Esophagus muscularis mucosa (tissue), 4 donors: ENCODE measurements at regions not wholly inside any gene's neighbourhood (a gene's known extent, or its start where the extent isn't known, plus 50 kb on each side); places are given as distances from the start of the nearest gene placed in this dataset.

Source experiments
- DNase-seq: peaks from one replicate; pipeline ENCODE4 v3.0.0-alpha.2; 2017; ENCODE audit errors: extremely low spot score
- H3K27ac ChIP-seq, 4 donors: fragments of 200-600 bp; sonication (generic); replicated peaks in 1 of 4; 1 replicate in 3 of 4; 2 replicates in 1 of 4; pipeline ENCODE4 v1.5.1; 2016 to 2019; ENCODE audit warnings: mild to moderate bottlenecking in 1 of 4
- H3K27me3 ChIP-seq, 4 donors: fragments of 200-600 bp; sonication (generic); one replicate each; pipeline versions ENCODE4 v1.5.1 to v1.6.0; 2016 to 2019
- H3K36me3 ChIP-seq, 4 donors: fragments of 200-600 bp; sonication (generic); one replicate each; pipeline ENCODE4 v1.5.1; 2016 to 2019
- H3K4me1 ChIP-seq, 4 donors: fragments of 200-600 bp; sonication (generic); one replicate each; pipeline ENCODE4 v1.5.1; 2016 to 2019
- H3K4me3 ChIP-seq, 4 donors: fragments of 200-600 bp; sonication (generic); 1 replicate in 2 of 4; 2 replicates in 2 of 4; pipeline ENCODE4 v1.5.1; 2016 to 2019; ENCODE audit warnings: mild to moderate bottlenecking in 4 of 4, moderate library complexity in 1 of 4
- H3K9me3 ChIP-seq, 4 donors: fragments of 200-600 bp; sonication (generic); 1 replicate in 3 of 4; 2 replicates in 1 of 4; pipeline ENCODE4 v1.5.1; 2016 to 2019
- EP300 ChIP-seq: sonication (generic); formaldehyde crosslinking; IDR thresholded peaks from one replicate; pipeline ENCODE4 v1.6.1; 2017; ENCODE audit warnings: antibody characterized with exemption
- POLR2A ChIP-seq: fragments of 450-650 bp; IDR thresholded peaks from one replicate; pipeline ENCODE4 v1.6.1; 2017; ENCODE audit warnings: antibody characterized with exemption, moderate library complexity, mild to moderate bottlenecking, low read depth
- POLR2AphosphoS5 ChIP-seq, 2 donors: sonication (generic); formaldehyde crosslinking; IDR thresholded peaks; one replicate each; pipeline ENCODE4 v1.6.1; 2017; ENCODE audit warnings: antibody characterized with exemption in 2 of 2
- WGBS: methylation state at CpG from one replicate; pipeline ENCODE4 v1.1.5; 2018; 5-methylcytosine and 5-hydroxymethylcytosine counted together
- intact Hi-C: fragments of 100-400 bp; cut with DNase I; formaldehyde crosslinking; loops from one replicate; pipeline ENCODE4 v1.15.1; 2023
- TF ChIP-seq, protein P1 (sequence below), 3 experiments: fragments of 200-600 bp in 2 of 3; fragments of 450-650 bp in 1 of 3; sonication (generic) in 2 of 3; IDR thresholded peaks; one replicate each; pipeline ENCODE4 v1.5.1; 2017 to 2019; ENCODE audit warnings: antibody characterized with exemption in 3 of 3, mild to moderate bottlenecking in 2 of 3, moderate library complexity in 1 of 3

DNA sequence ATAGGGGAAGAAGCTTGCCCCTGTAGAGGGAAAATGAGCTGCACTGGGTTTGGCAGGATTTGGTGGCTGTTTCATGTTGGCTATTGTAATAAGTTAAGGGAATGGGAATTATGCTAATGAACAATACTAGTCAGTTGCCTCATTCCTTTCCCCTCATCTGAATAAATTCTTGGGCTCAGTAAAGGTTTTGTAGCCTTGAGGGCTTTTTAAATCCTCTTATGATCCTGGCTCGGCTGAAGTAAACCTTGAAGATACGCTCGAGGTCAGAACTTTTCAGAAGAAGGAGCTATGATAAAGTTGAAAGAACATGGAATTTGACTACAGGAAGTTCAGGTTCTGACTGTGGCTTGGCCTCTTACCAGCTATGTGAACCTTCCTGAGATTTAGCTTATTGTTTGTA is 448.7 kb downstream of the RAB38 start:
- Histone ChIP-seq H3K27me3 (no peaks in the 10 kb centered on the region), H3K9me3 (peaks cover 0 to 5% (median 0%) of the 10 kb centered on the region in 4 donors), H3K4me3 (no peak overlapping the region), H3K4me1 (no peaks in the 10 kb centered on the region), H3K27ac (no peak overlapping the region), H3K36me3 (no peaks in the 10 kb centered on the region)
- no peak for DNase-seq
- TF ChIP-seq, protein P1, sequence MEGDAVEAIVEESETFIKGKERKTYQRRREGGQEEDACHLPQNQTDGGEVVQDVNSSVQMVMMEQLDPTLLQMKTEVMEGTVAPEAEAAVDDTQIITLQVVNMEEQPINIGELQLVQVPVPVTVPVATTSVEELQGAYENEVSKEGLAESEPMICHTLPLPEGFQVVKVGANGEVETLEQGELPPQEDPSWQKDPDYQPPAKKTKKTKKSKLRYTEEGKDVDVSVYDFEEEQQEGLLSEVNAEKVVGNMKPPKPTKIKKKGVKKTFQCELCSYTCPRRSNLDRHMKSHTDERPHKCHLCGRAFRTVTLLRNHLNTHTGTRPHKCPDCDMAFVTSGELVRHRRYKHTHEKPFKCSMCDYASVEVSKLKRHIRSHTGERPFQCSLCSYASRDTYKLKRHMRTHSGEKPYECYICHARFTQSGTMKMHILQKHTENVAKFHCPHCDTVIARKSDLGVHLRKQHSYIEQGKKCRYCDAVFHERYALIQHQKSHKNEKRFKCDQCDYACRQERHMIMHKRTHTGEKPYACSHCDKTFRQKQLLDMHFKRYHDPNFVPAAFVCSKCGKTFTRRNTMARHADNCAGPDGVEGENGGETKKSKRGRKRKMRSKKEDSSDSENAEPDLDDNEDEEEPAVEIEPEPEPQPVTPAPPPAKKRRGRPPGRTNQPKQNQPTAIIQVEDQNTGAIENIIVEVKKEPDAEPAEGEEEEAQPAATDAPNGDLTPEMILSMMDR (IDR thresholded peaks at IDR 0.05), result no peak
- TF ChIP-seq POLR2A, result no peak
- TF ChIP-seq POLR2AphosphoS5 (IDR thresholded peaks at IDR 0.05), result no peak
- no peak for TF ChIP-seq EP300
- 73% methylated on average over 3 of the region's 3 CpGs for WGBS
- intact Hi-C loops, result no loop called here

DNA sequence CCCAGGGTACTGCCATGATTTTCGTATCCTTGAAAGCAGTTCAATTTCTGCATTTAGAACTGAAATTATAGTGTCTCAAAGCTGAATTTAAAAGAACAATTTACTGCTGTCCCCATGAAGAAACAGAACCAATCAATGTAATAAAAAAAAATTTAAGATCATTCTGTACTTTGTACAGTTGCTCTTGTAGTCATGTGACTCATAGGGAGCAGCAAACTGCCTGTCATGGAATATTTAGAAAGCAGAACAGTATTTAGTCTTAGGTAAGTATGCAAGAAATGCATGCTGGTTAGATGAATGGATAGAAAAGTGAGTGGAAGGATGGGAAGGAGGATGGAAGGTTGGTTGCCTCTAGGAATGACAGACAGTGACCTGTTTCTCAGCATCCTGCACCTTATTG is 450.9 kb downstream of the RAB38 start:
- WGBS, result 76% methylated on average over 1 of the region's 1 CpG
- no peak overlapping the region for H3K27ac ChIP-seq
- H3K27me3 ChIP-seq, result no peaks in the 10 kb centered on the region
- H3K9me3 ChIP-seq, result no peaks in the 10 kb centered on the region
- H3K4me3 ChIP-seq, result no peak overlapping the region
- H3K4me1 ChIP-seq, result no peaks in the 10 kb centered on the region
- intact Hi-C loops, result no loop called here
- TF ChIP-seq POLR2AphosphoS5 (IDR thresholded peaks at IDR 0.05) (no peak), POLR2A (no peak), EP300 (no peak)
- TF ChIP-seq, protein P1 (IDR thresholded peaks at IDR 0.05), result no peak
- H3K36me3 ChIP-seq, result no peaks in the 10 kb centered on the region
- no peak for DNase-seq

DNA sequence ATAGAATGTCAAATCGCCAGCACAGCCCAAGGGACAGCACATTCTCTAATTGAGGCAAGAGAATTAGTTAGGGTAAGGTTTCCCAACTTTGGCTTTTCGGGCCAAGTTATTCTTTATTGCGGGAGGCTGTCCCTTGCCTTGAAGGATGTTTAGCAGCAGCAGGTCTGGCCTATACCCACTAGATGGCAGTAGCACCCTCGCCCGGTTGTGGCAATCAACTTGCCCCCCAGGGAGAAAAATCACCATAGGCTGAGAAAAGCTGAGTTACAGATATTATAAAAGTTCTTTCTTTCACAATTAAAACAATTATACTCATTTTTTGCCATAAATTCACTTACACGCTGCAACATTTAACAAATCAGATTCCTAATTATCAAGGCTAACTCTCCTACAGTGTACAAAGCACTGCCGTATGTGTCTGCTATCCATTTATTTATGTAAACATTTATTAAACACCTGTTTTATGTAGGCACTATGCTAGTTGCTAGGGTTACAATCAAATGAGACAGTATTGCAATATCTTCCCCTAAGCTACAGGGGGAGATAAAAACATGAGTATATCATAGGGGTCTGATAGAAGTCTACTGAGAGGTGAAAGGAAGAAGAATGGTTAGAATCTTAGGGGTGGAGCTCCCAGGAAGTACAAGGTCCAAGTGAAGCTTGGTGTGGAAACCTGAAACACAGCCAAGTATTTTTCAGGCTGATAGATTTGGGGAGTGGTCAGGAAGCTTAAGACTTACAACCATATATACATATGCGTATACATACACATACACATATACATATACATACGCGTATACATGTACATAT is 452.3 kb downstream of the RAB38 start:
- intact Hi-C loops, result no loop called here
- WGBS, result 86% methylated on average over 10 of the region's 10 CpGs
- no peaks in the 10 kb centered on the region for H3K4me1 ChIP-seq
- H3K27me3 ChIP-seq, result no peaks in the 10 kb centered on the region
- no peaks in the 10 kb centered on the region for H3K36me3 ChIP-seq
- H3K27ac ChIP-seq, result no peak overlapping the region
- H3K4me3 ChIP-seq, result no peak overlapping the region
- TF ChIP-seq, protein P1 (IDR thresholded peaks at IDR 0.05), result peak in 1 of 3 experiments; percentile 33
- TF ChIP-seq POLR2A, result no peak
- TF ChIP-seq POLR2AphosphoS5 (IDR thresholded peaks at IDR 0.05), result no peak
- TF ChIP-seq EP300, result no peak
- no peaks in the 10 kb centered on the region for H3K9me3 ChIP-seq
- DNase-seq, result no peak

GRCh38 chr11:87719326-87720073 is 455.7 kb downstream of the RAB38 start:
- no peak overlapping the region for H3K27ac ChIP-seq
- no peak overlapping the region for H3K4me3 ChIP-seq
- TF ChIP-seq POLR2AphosphoS5 (IDR thresholded peaks at IDR 0.05), result no peak
- no peak for TF ChIP-seq POLR2A
- no peak for TF ChIP-seq EP300
- TF ChIP-seq, protein P1 (IDR thresholded peaks at IDR 0.05), result no peak
- no peaks in the 10 kb centered on the region for H3K4me1 ChIP-seq
- 87% methylated on average over 5 of the region's 5 CpGs for WGBS
- no peaks in the 10 kb centered on the region for H3K9me3 ChIP-seq
- no peaks in the 10 kb centered on the region for H3K27me3 ChIP-seq
- DNase-seq, result no peak
- no peaks in the 10 kb centered on the region for H3K36me3 ChIP-seq
- intact Hi-C loops, result no loop called here
